ENCODE measurements at regions not wholly inside any gene's neighbourhood (a gene's known extent, or its start where the extent isn't known, plus 50 kb on each side); places are given as distances from the start of the nearest gene placed in this dataset.

DNA sequence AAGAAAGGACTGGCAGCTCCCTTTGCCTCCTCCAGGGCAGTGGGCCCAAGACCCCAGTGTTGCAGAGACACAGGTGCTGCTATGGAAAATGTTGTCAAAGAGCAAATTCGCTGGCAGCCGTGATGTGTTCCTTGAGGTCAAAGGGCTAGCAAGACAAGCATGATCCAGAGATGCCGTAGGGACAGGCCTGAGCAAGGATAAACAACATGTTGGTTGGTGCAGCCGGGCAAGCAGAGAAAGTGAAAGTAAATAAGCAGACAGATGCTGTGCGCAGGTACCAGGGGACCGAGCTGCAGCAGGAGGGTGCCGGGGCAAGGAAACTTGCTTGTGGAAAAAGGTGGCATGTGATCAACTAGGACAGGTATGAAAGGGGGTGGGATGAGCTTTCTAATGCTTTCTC is 125.5 kb upstream of the NECTIN1 start:
- H3K27ac ChIP-seq (ENCODE audit: low read length): no peak overlapping the region
- H3K79me2 ChIP-seq (replicated peaks; ENCODE audit: insufficient read depth, low read length): no peaks in the 10 kb centered on the region
- H3K9me3 ChIP-seq (ENCODE audit: low read length): no peaks in the 10 kb centered on the region
- H3K4me3 ChIP-seq (ENCODE audit: low read length): no peak overlapping the region
- H3K4me2 ChIP-seq (ENCODE audit: low read length): no peak overlapping the region
- no peaks in the 10 kb centered on the region for H4K20me1 ChIP-seq (ENCODE audit: insufficient read depth)
- TF ChIP-seq TAF1 (IDR thresholded peaks at IDR 0.05; ENCODE audit: low read depth) (no peak), SMC3 (conservative IDR thresholded peaks at IDR 0.05; ENCODE audit: poor library complexity) (no peak), MXI1 (conservative IDR thresholded peaks at IDR 0.05; ENCODE audit: poor library complexity, severe bottlenecking) (no peak)
- TF ChIP-seq, protein P1, sequence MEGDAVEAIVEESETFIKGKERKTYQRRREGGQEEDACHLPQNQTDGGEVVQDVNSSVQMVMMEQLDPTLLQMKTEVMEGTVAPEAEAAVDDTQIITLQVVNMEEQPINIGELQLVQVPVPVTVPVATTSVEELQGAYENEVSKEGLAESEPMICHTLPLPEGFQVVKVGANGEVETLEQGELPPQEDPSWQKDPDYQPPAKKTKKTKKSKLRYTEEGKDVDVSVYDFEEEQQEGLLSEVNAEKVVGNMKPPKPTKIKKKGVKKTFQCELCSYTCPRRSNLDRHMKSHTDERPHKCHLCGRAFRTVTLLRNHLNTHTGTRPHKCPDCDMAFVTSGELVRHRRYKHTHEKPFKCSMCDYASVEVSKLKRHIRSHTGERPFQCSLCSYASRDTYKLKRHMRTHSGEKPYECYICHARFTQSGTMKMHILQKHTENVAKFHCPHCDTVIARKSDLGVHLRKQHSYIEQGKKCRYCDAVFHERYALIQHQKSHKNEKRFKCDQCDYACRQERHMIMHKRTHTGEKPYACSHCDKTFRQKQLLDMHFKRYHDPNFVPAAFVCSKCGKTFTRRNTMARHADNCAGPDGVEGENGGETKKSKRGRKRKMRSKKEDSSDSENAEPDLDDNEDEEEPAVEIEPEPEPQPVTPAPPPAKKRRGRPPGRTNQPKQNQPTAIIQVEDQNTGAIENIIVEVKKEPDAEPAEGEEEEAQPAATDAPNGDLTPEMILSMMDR (IDR thresholded peaks at IDR 0.05; ENCODE audit: poor library complexity, severe bottlenecking): no peak
- no peak overlapping the region for H2AFZ ChIP-seq (ENCODE audit: low read depth, low read length)
- H3F3A ChIP-seq (ENCODE audit: insufficient read depth, low read length, poor library complexity, severe bottlenecking): no peaks in the 10 kb centered on the region
- H3K9me2 ChIP-seq (ENCODE audit: insufficient read depth, low read length): no peaks in the 10 kb centered on the region
- H3K27me3 ChIP-seq (ENCODE audit: insufficient read depth, low read depth, low read length): no peaks in the 10 kb centered on the region
- H3K9ac ChIP-seq (ENCODE audit: low read length): no peak overlapping the region
- H3K36me3 ChIP-seq (ENCODE audit: insufficient read depth, low read length): no peaks in the 10 kb centered on the region

DNA sequence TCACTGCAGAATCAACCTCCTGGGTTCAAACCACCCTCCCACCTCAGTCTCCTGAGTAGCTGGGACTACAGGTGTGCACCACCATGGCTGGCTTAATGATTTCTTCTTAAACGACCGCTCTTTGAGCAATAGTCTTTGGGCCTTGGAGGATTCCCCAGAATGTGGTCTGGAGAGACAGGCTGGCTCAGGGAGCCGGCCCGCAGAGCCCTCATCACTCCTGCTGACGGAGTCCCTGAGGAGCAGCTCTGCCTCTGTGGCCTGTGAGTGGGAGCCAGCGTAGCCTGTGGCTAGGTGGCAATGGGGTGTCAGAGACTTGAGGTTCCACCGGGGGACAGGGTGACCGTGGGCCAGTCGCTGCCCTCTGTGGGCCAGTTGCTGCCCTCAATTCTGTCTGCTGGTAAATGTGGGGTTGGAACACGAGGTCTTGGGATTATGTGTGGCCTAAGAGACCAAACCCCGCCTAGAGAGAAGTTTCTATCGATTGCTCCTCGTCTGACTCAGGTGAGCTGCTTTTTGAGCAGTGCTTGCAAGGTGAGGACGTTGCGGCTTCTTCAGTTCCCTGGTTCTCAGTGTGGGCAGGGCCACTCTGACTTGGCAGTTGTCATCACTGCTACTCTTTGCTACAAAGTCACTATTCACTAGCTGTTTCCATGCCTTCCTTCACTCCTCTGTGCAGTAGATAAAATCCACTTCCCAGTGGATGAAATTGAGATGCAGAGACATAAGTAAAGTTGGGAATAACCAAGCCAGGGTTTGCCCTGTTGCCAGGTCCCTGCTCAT is 124.8 kb upstream of the NECTIN1 start:
- Histone ChIP-seq H3K4me3 (ENCODE audit: low read length) (no peak overlapping the region), H3K4me2 (ENCODE audit: low read length) (no peak overlapping the region), H3K9me3 (ENCODE audit: low read length) (no peaks in the 10 kb centered on the region), H2AFZ (ENCODE audit: low read depth, low read length) (no peak overlapping the region), H3K9ac (ENCODE audit: low read length) (no peak overlapping the region), H3K9me2 (ENCODE audit: insufficient read depth, low read length) (no peaks in the 10 kb centered on the region), H3K36me3 (ENCODE audit: insufficient read depth, low read length) (no peaks in the 10 kb centered on the region), H3F3A (ENCODE audit: insufficient read depth, low read length, poor library complexity, severe bottlenecking) (no peaks in the 10 kb centered on the region), H3K79me2 (replicated peaks; ENCODE audit: insufficient read depth, low read length) (no peaks in the 10 kb centered on the region), H3K27ac (ENCODE audit: low read length) (no peak overlapping the region), H3K27me3 (ENCODE audit: insufficient read depth, low read depth, low read length) (no peaks in the 10 kb centered on the region), H4K20me1 (ENCODE audit: insufficient read depth) (no peaks in the 10 kb centered on the region)
- no peak for TF ChIP-seq TAF1 (IDR thresholded peaks at IDR 0.05; ENCODE audit: low read depth)
- TF ChIP-seq RAD21 (conservative IDR thresholded peaks at IDR 0.05): no peak

- no peaks in the 10 kb centered on the region for H4K20me1 ChIP-seq (ENCODE audit: insufficient read depth)
- TF ChIP-seq EZH2 (IDR thresholded peaks at IDR 0.05; ENCODE audit: borderline replicate concordance, insufficient read depth, low read length, poor library complexity, severe bottlenecking) (no peak), TAF1 (IDR thresholded peaks at IDR 0.05; ENCODE audit: low read depth) (no peak), RAD21 (conservative IDR thresholded peaks at IDR 0.05) (no peak), MXI1 (conservative IDR thresholded peaks at IDR 0.05; ENCODE audit: poor library complexity, severe bottlenecking) (no peak), EP300 (conservative IDR thresholded peaks at IDR 0.05; ENCODE audit: poor library complexity, severe bottlenecking) (no peak), POLR2AphosphoS5 (IDR thresholded peaks at IDR 0.05) (no peak), SMC3 (conservative IDR thresholded peaks at IDR 0.05; ENCODE audit: poor library complexity) (no peak)
- TF ChIP-seq, protein P1 (IDR thresholded peaks at IDR 0.05; ENCODE audit: poor library complexity, severe bottlenecking): no peak
- TF ChIP-seq, protein P2, sequence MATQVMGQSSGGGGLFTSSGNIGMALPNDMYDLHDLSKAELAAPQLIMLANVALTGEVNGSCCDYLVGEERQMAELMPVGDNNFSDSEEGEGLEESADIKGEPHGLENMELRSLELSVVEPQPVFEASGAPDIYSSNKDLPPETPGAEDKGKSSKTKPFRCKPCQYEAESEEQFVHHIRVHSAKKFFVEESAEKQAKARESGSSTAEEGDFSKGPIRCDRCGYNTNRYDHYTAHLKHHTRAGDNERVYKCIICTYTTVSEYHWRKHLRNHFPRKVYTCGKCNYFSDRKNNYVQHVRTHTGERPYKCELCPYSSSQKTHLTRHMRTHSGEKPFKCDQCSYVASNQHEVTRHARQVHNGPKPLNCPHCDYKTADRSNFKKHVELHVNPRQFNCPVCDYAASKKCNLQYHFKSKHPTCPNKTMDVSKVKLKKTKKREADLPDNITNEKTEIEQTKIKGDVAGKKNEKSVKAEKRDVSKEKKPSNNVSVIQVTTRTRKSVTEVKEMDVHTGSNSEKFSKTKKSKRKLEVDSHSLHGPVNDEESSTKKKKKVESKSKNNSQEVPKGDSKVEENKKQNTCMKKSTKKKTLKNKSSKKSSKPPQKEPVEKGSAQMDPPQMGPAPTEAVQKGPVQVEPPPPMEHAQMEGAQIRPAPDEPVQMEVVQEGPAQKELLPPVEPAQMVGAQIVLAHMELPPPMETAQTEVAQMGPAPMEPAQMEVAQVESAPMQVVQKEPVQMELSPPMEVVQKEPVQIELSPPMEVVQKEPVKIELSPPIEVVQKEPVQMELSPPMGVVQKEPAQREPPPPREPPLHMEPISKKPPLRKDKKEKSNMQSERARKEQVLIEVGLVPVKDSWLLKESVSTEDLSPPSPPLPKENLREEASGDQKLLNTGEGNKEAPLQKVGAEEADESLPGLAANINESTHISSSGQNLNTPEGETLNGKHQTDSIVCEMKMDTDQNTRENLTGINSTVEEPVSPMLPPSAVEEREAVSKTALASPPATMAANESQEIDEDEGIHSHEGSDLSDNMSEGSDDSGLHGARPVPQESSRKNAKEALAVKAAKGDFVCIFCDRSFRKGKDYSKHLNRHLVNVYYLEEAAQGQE (IDR thresholded peaks at IDR 0.05; ENCODE audit: borderline replicate concordance): no peak
- H3F3A ChIP-seq (ENCODE audit: insufficient read depth, low read length, poor library complexity, severe bottlenecking): no peaks in the 10 kb centered on the region
- H3K4me3 ChIP-seq (ENCODE audit: low read length): no peak overlapping the region
- no peaks in the 10 kb centered on the region for H3K79me2 ChIP-seq (replicated peaks; ENCODE audit: insufficient read depth, low read length)
- H3K36me3 ChIP-seq (ENCODE audit: insufficient read depth, low read length): no peaks in the 10 kb centered on the region
- H3K9me2 ChIP-seq (ENCODE audit: insufficient read depth, low read length): no peaks in the 10 kb centered on the region
- H2AFZ ChIP-seq (ENCODE audit: low read depth, low read length): no peak overlapping the region
- H3K9ac ChIP-seq (ENCODE audit: low read length): no peak overlapping the region
- H3K27ac ChIP-seq (ENCODE audit: low read length): no peak overlapping the region
- H3K4me2 ChIP-seq (ENCODE audit: low read length): no peak overlapping the region
- no peaks in the 10 kb centered on the region for H3K9me3 ChIP-seq (ENCODE audit: low read length)
- H3K27me3 ChIP-seq (ENCODE audit: insufficient read depth, low read depth, low read length): no peaks in the 10 kb centered on the region
Observed at GRCh38 chr11:119852741-119853140, 123.7 kb upstream of the NECTIN1 start.
